HG03045 (cell line): ENCODE measurements at regions not wholly inside any gene's neighbourhood (a gene's known extent, or its start where the extent isn't known, plus 50 kb on each side); places are given as distances from the start of the nearest gene placed in this dataset.

Experiments used
- ATAC-seq: cut with Tn5 transposase; IDR thresholded peaks from one replicate; pipeline ENCODE4 v1.9.1; 2021; ENCODE audit warnings: mild to moderate bottlenecking, moderate library complexity; ENCODE audit not compliant: unreplicated experiment

GRCh38 chr3:180092889-180093288 lies 56.2 kb upstream of the PEX5L start:
- no peak for ATAC-seq

GRCh38 chr3:180093535-180093934 lies 56.8 kb upstream of the PEX5L start:
- ATAC-seq = no peak

GRCh38 chr3:180097626-180098025 lies 60.9 kb upstream of the PEX5L start:
- ATAC-seq = no peak

GRCh38 chr3:180102134-180102533 lies 65.4 kb upstream of the PEX5L start:
- ATAC-seq = no peak

- no peak for ATAC-seq
Observed at GRCh38 chr3:180102604-180103003, 65.9 kb upstream of the PEX5L start.

GRCh38 chr3:180116203-180116602 lies 79.5 kb upstream of the PEX5L start:
- no peak for ATAC-seq

- ATAC-seq = no peak
Observed at GRCh38 chr3:180116658-180117057, 79.9 kb upstream of the PEX5L start.

GRCh38 chr3:180117381-180118163 lies 80.8 kb upstream of the PEX5L start:
- no peak for ATAC-seq

GRCh38 chr3:180119567-180119966 lies 82.8 kb upstream of the PEX5L start:
- ATAC-seq = no peak

GRCh38 chr3:180123928-180124327 lies 87.2 kb upstream of the PEX5L start:
- no peak for ATAC-seq

GRCh38 chr3:180131169-180131568 lies 94.4 kb upstream of the PEX5L start:
- ATAC-seq = no peak

GRCh38 chr3:180135101-180135500 lies 98.4 kb upstream of the PEX5L start:
- no peak for ATAC-seq

GRCh38 chr3:180138871-180139270 lies 102.1 kb upstream of the PEX5L start:
- no peak for ATAC-seq

- no peak for ATAC-seq
Observed at GRCh38 chr3:180142041-180142440, 105.3 kb upstream of the PEX5L start.

GRCh38 chr3:180142472-180142871 lies 105.7 kb upstream of the PEX5L start:
- ATAC-seq = no peak

- no peak for ATAC-seq
Observed at GRCh38 chr3:180161770-180162169, 125.0 kb upstream of the PEX5L start.

GRCh38 chr3:180175572-180175971 lies 138.8 kb upstream of the PEX5L start:
- no peak for ATAC-seq

GRCh38 chr3:180176059-180176458 lies 139.3 kb upstream of the PEX5L start:
- ATAC-seq = no peak

- no peak for ATAC-seq
Observed at GRCh38 chr3:180177255-180177654, 140.5 kb upstream of the PEX5L start.

GRCh38 chr3:180179562-180179961 lies 142.8 kb upstream of the PEX5L start:
- ATAC-seq = no peak

- no peak for ATAC-seq
Observed at GRCh38 chr3:180180795-180181194, 144.1 kb upstream of the PEX5L start.

GRCh38 chr3:180181387-180181786 lies 144.7 kb upstream of the PEX5L start:
- ATAC-seq = no peak

GRCh38 chr3:180183346-180183745 lies 146.6 kb upstream of the PEX5L start:
- ATAC-seq = no peak
